ENCODE measurements at regions not wholly inside any gene's neighbourhood (a gene's known extent, or its start where the extent isn't known, plus 50 kb on each side); places are given as distances from the start of the nearest gene placed in this dataset.

GRCh38 chr16:23013484-23013883 is 135.8 kb downstream of the USP31 start:
- Histone ChIP-seq H3K27me3 (peaks cover 0 to 22% (median 0%) of the 10 kb centered on the region in 3 donors), H3K9me3 (no peaks in the 10 kb centered on the region), H3K4me1 (no peaks in the 10 kb centered on the region), H3K27ac (no peak overlapping the region), H3K4me3 (no peak overlapping the region), H3K36me3 (no peaks in the 10 kb centered on the region)
- TF ChIP-seq CTCF (IDR thresholded peaks at IDR 0.05) (peak in 2 of 7 experiments; percentile 7 to 23), POLR2A (IDR thresholded peaks at IDR 0.05) (no peak), EP300 (IDR thresholded peaks at IDR 0.05) (no peak)
- 45 to 65% (median 60%) methylated on average over 1 of the region's 1 CpG for WGBS, 5 donors
- intact Hi-C loops (cut with DNase I; ENCODE audit: low total_unique reads): no loop called here
- DNase-seq: peak in 1 of 2 donors; percentile 12

GRCh38 chr16:23009075-23009474 is 140.2 kb downstream of the USP31 start:
- WGBS, 5 donors: 80 to 89% (median 85%) methylated on average over 3 of the region's 3 CpGs
- H3K27me3 ChIP-seq: peaks cover 0 to 23% (median 0%) of the 10 kb centered on the region in 3 donors
- no peaks in the 10 kb centered on the region for H3K4me1 ChIP-seq
- intact Hi-C loops (cut with DNase I; ENCODE audit: low total_unique reads): no loop called here
- no peak overlapping the region for H3K27ac ChIP-seq
- no peak for DNase-seq
- H3K36me3 ChIP-seq: no peaks in the 10 kb centered on the region
- no peak overlapping the region for H3K4me3 ChIP-seq
- TF ChIP-seq EP300 (IDR thresholded peaks at IDR 0.05) (no peak), POLR2A (IDR thresholded peaks at IDR 0.05) (no peak), POLR2AphosphoS5 (IDR thresholded peaks at IDR 0.05) (no peak), CTCF (IDR thresholded peaks at IDR 0.05) (no peak)
- no peaks in the 10 kb centered on the region for H3K9me3 ChIP-seq

- 68 to 87% (median 82%) methylated on average over 7 of the region's 7 CpGs for WGBS, 5 donors
- intact Hi-C loops (cut with DNase I; ENCODE audit: low total_unique reads): no loop called here
Measured at GRCh38 chr16:23008041-23008440, 141.2 kb downstream of the USP31 start.

GRCh38 chr16:23006380-23006779 is 142.9 kb downstream of the USP31 start:
- Histone ChIP-seq H3K9me3 (no peaks in the 10 kb centered on the region), H3K4me1 (no peaks in the 10 kb centered on the region), H3K27ac (no peak overlapping the region), H3K27me3 (peaks cover 0 to 43% (median 0%) of the 10 kb centered on the region in 3 donors), H3K36me3 (no peaks in the 10 kb centered on the region), H3K4me3 (no peak overlapping the region)
- no peak for DNase-seq
- TF ChIP-seq POLR2A (IDR thresholded peaks at IDR 0.05) (no peak), CTCF (IDR thresholded peaks at IDR 0.05) (no peak), EP300 (IDR thresholded peaks at IDR 0.05) (no peak)
- 38 to 62% (median 58%) methylated on average over 2 of the region's 2 CpGs for WGBS, 5 donors
- intact Hi-C loops (cut with DNase I; ENCODE audit: low total_unique reads): no loop called here

More at GRCh38 chr16:23008041-23008440, 141.2 kb downstream of the USP31 start:
- Histone ChIP-seq H3K36me3 (no peaks in the 10 kb centered on the region), H3K4me3 (no peak overlapping the region), H3K9me3 (no peaks in the 10 kb centered on the region), H3K27me3 (peaks cover 0 to 32% (median 0%) of the 10 kb centered on the region in 3 donors), H3K27ac (no peak overlapping the region), H3K4me1 (no peaks in the 10 kb centered on the region)
- no peak for DNase-seq
- TF ChIP-seq CTCF (IDR thresholded peaks at IDR 0.05) (no peak), POLR2AphosphoS5 (IDR thresholded peaks at IDR 0.05) (no peak), EP300 (IDR thresholded peaks at IDR 0.05) (no peak), POLR2A (IDR thresholded peaks at IDR 0.05) (no peak)

Measured in stomach (tissue), 8 donors.